SK-N-SH (cell line): ENCODE measurements at regions not wholly inside any gene's neighbourhood (a gene's known extent, or its start where the extent isn't known, plus 50 kb on each side); places are given as distances from the start of the nearest gene placed in this dataset.

Experiments
- CTCF ChIA-PET: fragments of 300-600, 350-600 bp; formaldehyde crosslinking; extraction: SDS; loops from one replicate; lab custom pipeline; 2021; lab: Yijun Ruan, JAX
- POLR2A ChIA-PET: fragments of 350-600 bp; sonication (Branson Sonifier 250); formaldehyde crosslinking; extraction: SDS; loops from one replicate; lab custom pipeline; 2020; ENCODE audit warnings: antibody characterized with exemption, inconsistent platforms; lab: Yijun Ruan, JAX
- DNase-seq: peaks from one replicate; pipeline ENCODE4 v3.0.0; 2012
- H2AFZ ChIP-seq: fragments of 200-600 bp; sonication (generic); 2 replicates; pipeline ENCODE4 v1.8.1; 2016; ENCODE audit warnings: antibody characterized with exemption, mild to moderate bottlenecking, low read depth
- H3F3A ChIP-seq: fragments of 200-600 bp; sonication (generic); replicated peaks from 2 replicates; pipeline ENCODE3; 2016; ENCODE audit warnings: antibody characterized with exemption, mild to moderate bottlenecking; ENCODE audit not compliant: insufficient read depth
- H3K27ac ChIP-seq, 2 experiments: fragments of 200-500 bp in 1 of 2; fragments of 200-600 bp in 1 of 2; sonication (Bioruptor generic) in 1 of 2; sonication (generic), shearing (Covaris generic) in 1 of 2; 2 replicates each; pipeline versions ENCODE4 v1.5.1 to v1.6.1; 2014 to 2016; ENCODE audit warnings: low read depth in 2 of 2, inconsistent platforms in 1 of 2, low read length in 1 of 2, mild to moderate bottlenecking in 1 of 2, mixed read lengths in 1 of 2
- H3K27me3 ChIP-seq: fragments of 200-600 bp; sonication (generic), shearing (Covaris generic); 2 replicates; pipeline ENCODE4 v1.6.1; 2016; ENCODE audit warnings: mixed run types; ENCODE audit not compliant: insufficient read depth
- H3K36me3 ChIP-seq, 2 experiments: fragments of 200-500 bp in 1 of 2; fragments of 200-600 bp in 1 of 2; sonication (Bioruptor generic) in 1 of 2; sonication (generic) in 1 of 2; replicated peaks in 1 of 2; 2 replicates each; pipeline versions ENCODE3 to v1.5.1; 2014 to 2016; ENCODE audit warnings: low read length in 1 of 2, mild to moderate bottlenecking in 1 of 2; ENCODE audit not compliant: insufficient read depth in 2 of 2, control insufficient read depth in 1 of 2
- H3K4me1 ChIP-seq, 2 experiments: fragments of 200-500 bp in 1 of 2; fragments of 200-600 bp in 1 of 2; sonication (Bioruptor generic) in 1 of 2; sonication (generic), shearing (Covaris generic) in 1 of 2; 2 replicates each; pipeline versions ENCODE4 v1.5.1 to v1.6.1; 2014 to 2016; ENCODE audit warnings: low read depth in 1 of 2, low read length in 1 of 2, mixed run types in 1 of 2; ENCODE audit not compliant: insufficient read depth in 2 of 2, control insufficient read depth in 1 of 2
- H3K4me2 ChIP-seq: fragments of 200-600 bp; sonication (generic), shearing (Covaris generic); 2 replicates; pipeline ENCODE4 v1.6.1; 2017; ENCODE audit warnings: mixed run types
- H3K4me3 ChIP-seq, 2 experiments: fragments of 200-500 bp in 1 of 2; fragments of 200-600 bp in 1 of 2; sonication (Bioruptor generic) in 1 of 2; sonication (generic), shearing (Covaris generic) in 1 of 2; 2 replicates each; pipeline versions ENCODE4 v1.5.1 to v1.8.1; 2014 to 2016; ENCODE audit warnings: low read depth in 2 of 2, inconsistent platforms in 1 of 2, low read length in 1 of 2, mild to moderate bottlenecking in 1 of 2, mixed read lengths in 1 of 2, moderate library complexity in 1 of 2
- H3K79me2 ChIP-seq: fragments of 200-600 bp; sonication (generic); 2 replicates; pipeline ENCODE4 v1.8.1; 2017; ENCODE audit warnings: mild to moderate bottlenecking; ENCODE audit not compliant: insufficient read depth
- H3K9ac ChIP-seq: fragments of 200-600 bp; sonication (generic); 2 replicates; pipeline ENCODE4 v1.6.1; 2017; ENCODE audit warnings: mixed run types
- H3K9me2 ChIP-seq: fragments of 200-600 bp; sonication (generic); 2 replicates; pipeline ENCODE4 v1.6.1; 2017; ENCODE audit warnings: mixed run types
- H3K9me3 ChIP-seq: fragments of 200-600 bp; sonication (generic); 2 replicates; pipeline ENCODE4 v1.6.1; 2017; ENCODE audit warnings: mixed run types, mild to moderate bottlenecking, moderate library complexity
- H4K20me1 ChIP-seq: fragments of 200-600 bp; sonication (generic); 2 replicates; pipeline ENCODE4 v1.6.1; 2017; ENCODE audit warnings: mild to moderate bottlenecking, mixed run types; ENCODE audit not compliant: insufficient read depth
- EP300 ChIP-seq, 2 experiments: IDR thresholded peaks; 2 replicates each; pipeline versions ENCODE4 v1.4.0 to v1.6.1; 2012; ENCODE audit warnings: borderline replicate concordance in 1 of 2, low read depth in 1 of 2, low read length in 1 of 2
- FOXM1 ChIP-seq: IDR thresholded peaks from 2 replicates; pipeline ENCODE4 v1.4.0; 2012; ENCODE audit warnings: low read depth, mild to moderate bottlenecking
- RCOR1 ChIP-seq: fragments of 150-350 bp; IDR thresholded peaks from 2 replicates; pipeline ENCODE4 v1.6.1; 2017; ENCODE audit warnings: antibody characterized with exemption, low read length
- RFX5 ChIP-seq: IDR thresholded peaks from 2 replicates; pipeline ENCODE4 v1.6.1; 2012; ENCODE audit warnings: mild to moderate bottlenecking, improper control_type of control experiment, low read length
- SIN3A ChIP-seq: IDR thresholded peaks from 2 replicates; pipeline ENCODE4 v1.6.1; 2012; ENCODE audit warnings: low read depth, mild to moderate bottlenecking, low read length, moderate library complexity, borderline replicate concordance
- TAF1 ChIP-seq: IDR thresholded peaks from 2 replicates; pipeline ENCODE4 v1.6.1; 2012; ENCODE audit warnings: low read depth, mild to moderate bottlenecking, low read length, moderate library complexity, borderline replicate concordance
- TCF12 ChIP-seq: IDR thresholded peaks from 2 replicates; pipeline ENCODE4 v1.4.0; 2012
- WGBS: methylation state at CpG from one replicate; pipeline ENCODE4 v1.1.6; 2017; ENCODE audit warnings: low lambda C conversion rate; 5-methylcytosine and 5-hydroxymethylcytosine counted together
- TF ChIP-seq, protein P1 (sequence below): fragments of 150-350 bp; IDR thresholded peaks from 2 replicates; pipeline ENCODE4 v1.6.1; 2017; ENCODE audit warnings: antibody characterized with exemption, low read length, low read depth, borderline replicate concordance
- TF ChIP-seq, protein P2 (sequence below): IDR thresholded peaks from 2 replicates; pipeline ENCODE4; 2012

DNA sequence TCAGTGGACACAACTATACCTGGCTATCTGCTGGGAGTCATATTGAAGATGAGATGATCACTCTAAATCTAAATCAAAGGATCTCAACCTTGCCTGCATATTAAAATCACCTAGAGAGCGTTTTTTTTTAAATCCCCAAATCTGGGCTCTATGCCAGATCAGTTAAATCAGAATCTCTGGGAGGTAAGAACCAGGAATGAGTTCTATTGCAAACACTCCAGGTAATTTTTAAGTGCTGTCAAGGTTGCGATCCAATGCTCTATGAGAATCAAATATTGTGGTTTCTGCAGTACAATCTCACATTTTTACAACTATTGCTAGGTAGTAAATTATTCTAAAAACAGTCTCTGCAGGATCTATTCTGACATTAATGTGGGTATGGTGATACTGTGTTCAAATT, 202.3 kb upstream of the OR13F1 start:
- no peak for TF ChIP-seq SIN3A
- TF ChIP-seq, protein P1, sequence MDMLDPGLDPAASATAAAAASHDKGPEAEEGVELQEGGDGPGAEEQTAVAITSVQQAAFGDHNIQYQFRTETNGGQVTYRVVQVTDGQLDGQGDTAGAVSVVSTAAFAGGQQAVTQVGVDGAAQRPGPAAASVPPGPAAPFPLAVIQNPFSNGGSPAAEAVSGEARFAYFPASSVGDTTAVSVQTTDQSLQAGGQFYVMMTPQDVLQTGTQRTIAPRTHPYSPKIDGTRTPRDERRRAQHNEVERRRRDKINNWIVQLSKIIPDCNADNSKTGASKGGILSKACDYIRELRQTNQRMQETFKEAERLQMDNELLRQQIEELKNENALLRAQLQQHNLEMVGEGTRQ, result no peak
- TF ChIP-seq EP300 (IDR thresholded peaks at IDR 0.05; ENCODE audit: borderline replicate concordance in 1 of 2, low read depth in 1 of 2, low read length in 1 of 2), result no peak
- no peak for TF ChIP-seq TAF1
- TF ChIP-seq, protein P2, sequence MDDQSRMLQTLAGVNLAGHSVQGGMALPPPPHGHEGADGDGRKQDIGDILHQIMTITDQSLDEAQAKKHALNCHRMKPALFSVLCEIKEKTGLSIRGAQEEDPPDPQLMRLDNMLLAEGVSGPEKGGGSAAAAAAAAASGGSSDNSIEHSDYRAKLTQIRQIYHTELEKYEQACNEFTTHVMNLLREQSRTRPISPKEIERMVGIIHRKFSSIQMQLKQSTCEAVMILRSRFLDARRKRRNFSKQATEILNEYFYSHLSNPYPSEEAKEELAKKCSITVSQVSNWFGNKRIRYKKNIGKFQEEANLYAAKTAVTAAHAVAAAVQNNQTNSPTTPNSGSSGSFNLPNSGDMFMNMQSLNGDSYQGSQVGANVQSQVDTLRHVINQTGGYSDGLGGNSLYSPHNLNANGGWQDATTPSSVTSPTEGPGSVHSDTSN, result no peak
- no peaks in the 10 kb centered on the region for H4K20me1 ChIP-seq
- H3K4me3 ChIP-seq, result no peak overlapping the region
- H3K27me3 ChIP-seq, result no peaks in the 10 kb centered on the region
- no peaks in the 10 kb centered on the region for H3K79me2 ChIP-seq
- no peaks in the 10 kb centered on the region for H3K9me3 ChIP-seq
- no peak overlapping the region for H3K27ac ChIP-seq
- no peak overlapping the region for H2AFZ ChIP-seq
- H3K4me2 ChIP-seq, result no peak overlapping the region
- 14% methylated on average over 2 of the region's 2 CpGs for WGBS
- ChIA-PET CTCF (no interaction called here), POLR2A (no interaction called here)
- no peak overlapping the region for H3K9ac ChIP-seq
- no peaks in the 10 kb centered on the region for H3K4me1 ChIP-seq
- no peak for DNase-seq
- H3K36me3 ChIP-seq, result no peaks in the 10 kb centered on the region
- H3K9me2 ChIP-seq, result no peaks in the 10 kb centered on the region
- H3F3A ChIP-seq, result no peaks in the 10 kb centered on the region

DNA sequence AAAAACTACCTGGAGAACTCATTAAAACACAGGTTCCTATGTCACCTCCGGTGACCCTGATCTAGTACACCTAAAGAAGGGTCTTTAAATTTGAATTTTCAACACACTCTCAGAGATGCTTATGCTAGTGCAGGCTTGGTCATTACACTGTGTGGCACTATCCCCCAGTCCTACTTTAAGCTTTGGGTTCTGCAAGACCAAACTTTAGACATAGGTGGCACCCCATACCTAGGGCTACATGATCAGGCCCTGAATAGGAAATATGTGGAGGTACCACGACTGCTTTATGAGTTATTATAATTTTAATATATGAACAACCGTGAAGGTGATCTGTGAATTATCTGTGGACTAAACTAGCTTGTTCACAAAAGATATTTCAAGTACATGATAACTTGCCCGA, 201.3 kb upstream of the OR13F1 start:
- no peak for DNase-seq
- Histone ChIP-seq H3K27me3 (no peaks in the 10 kb centered on the region), H3K9me2 (no peaks in the 10 kb centered on the region), H2AFZ (no peak overlapping the region), H3K79me2 (no peaks in the 10 kb centered on the region), H3K4me2 (no peak overlapping the region), H3K4me3 (no peak overlapping the region), H3K27ac (no peak overlapping the region), H3K36me3 (no peaks in the 10 kb centered on the region), H3K9ac (no peak overlapping the region), H3F3A (no peaks in the 10 kb centered on the region), H3K9me3 (no peaks in the 10 kb centered on the region), H3K4me1 (no peaks in the 10 kb centered on the region), H4K20me1 (no peaks in the 10 kb centered on the region)
- ChIA-PET CTCF (no interaction called here), POLR2A (no interaction called here)
- WGBS, result 37% methylated on average over 4 of the region's 4 CpGs
- no peak for TF ChIP-seq EP300 (IDR thresholded peaks at IDR 0.05; ENCODE audit: borderline replicate concordance in 1 of 2, low read depth in 1 of 2, low read length in 1 of 2)

DNA sequence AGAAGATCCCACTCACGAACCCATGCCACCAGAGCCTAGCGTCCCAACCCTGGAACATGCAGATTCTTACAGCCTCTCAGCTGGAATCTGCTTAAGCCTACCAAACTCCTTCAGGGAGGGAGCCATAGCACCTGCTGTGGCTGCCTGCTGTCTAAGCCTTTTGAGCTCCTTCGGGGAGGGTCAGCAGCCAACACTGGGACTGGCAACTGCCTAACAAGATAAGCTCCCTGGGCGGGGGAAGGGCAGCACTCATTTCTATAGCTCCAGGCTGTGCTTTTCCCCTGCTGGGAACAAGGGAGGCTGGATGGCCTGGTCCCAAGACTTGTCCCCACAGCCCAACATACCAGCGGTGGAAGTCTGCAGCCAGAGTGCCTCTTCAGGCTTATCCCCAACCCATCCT, 199.1 kb upstream of the OR13F1 start:
- Histone ChIP-seq H3K9ac (no peak overlapping the region), H3K27me3 (no peaks in the 10 kb centered on the region), H3K36me3 (no peaks in the 10 kb centered on the region), H3F3A (no peaks in the 10 kb centered on the region), H3K27ac (no peak overlapping the region), H3K4me1 (no peaks in the 10 kb centered on the region), H3K79me2 (no peaks in the 10 kb centered on the region), H4K20me1 (no peaks in the 10 kb centered on the region), H3K4me2 (no peak overlapping the region), H2AFZ (no peak overlapping the region), H3K4me3 (no peak overlapping the region), H3K9me3 (no peaks in the 10 kb centered on the region), H3K9me2 (no peaks in the 10 kb centered on the region)
- CTCF ChIA-PET, result no interaction called here
- TF ChIP-seq RCOR1, result no peak
- TF ChIP-seq RFX5, result no peak
- no peak for TF ChIP-seq TCF12
- TF ChIP-seq FOXM1, result no peak
- DNase-seq, result no peak
- WGBS, result 19% methylated on average over 4 of the region's 5 CpGs
- POLR2A ChIA-PET, result no interaction called here
